ENCODE measurements at regions not wholly inside any gene's neighbourhood (a gene's known extent, or its start where the extent isn't known, plus 50 kb on each side); places are given as distances from the start of the nearest gene placed in this dataset.

DNA sequence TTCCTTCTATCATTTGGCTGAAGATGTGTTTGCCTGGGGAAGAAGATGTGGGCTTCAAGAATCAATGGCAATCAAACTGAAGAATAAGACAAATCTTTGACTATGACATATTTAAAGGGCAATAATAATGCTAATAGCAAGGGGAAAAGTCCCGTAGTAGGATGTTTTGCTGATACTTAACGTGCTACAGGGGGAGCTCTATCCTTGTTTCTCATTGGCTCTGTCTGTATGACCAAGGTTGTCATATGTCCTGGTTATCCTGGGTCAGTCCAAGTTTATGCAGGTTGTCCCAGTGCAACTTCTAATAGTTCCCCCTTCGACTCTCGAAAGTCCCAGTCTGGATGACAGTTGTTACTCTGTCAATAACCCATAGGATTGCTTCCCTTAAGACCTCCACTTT, 321.3 kb downstream of the DHX35 start:
- H3K9me3 ChIP-seq (ENCODE audit: control insufficient read depth, insufficient read depth, low read length): no peaks in the 10 kb centered on the region
- H3K27me3 ChIP-seq (ENCODE audit: control insufficient read depth, insufficient read depth, low read length): no peaks in the 10 kb centered on the region
- DNase-seq (ENCODE audit: low read depth, low spot score): no peak
- ChIA-PET POLR2A (no interaction called here), CTCF (no interaction called here)
- no peak overlapping the region for H3K4me3 ChIP-seq (ENCODE audit: low read depth, low read length)
- no peak overlapping the region for H3K27ac ChIP-seq (ENCODE audit: low read depth, low read length)
- TF ChIP-seq, protein P1, sequence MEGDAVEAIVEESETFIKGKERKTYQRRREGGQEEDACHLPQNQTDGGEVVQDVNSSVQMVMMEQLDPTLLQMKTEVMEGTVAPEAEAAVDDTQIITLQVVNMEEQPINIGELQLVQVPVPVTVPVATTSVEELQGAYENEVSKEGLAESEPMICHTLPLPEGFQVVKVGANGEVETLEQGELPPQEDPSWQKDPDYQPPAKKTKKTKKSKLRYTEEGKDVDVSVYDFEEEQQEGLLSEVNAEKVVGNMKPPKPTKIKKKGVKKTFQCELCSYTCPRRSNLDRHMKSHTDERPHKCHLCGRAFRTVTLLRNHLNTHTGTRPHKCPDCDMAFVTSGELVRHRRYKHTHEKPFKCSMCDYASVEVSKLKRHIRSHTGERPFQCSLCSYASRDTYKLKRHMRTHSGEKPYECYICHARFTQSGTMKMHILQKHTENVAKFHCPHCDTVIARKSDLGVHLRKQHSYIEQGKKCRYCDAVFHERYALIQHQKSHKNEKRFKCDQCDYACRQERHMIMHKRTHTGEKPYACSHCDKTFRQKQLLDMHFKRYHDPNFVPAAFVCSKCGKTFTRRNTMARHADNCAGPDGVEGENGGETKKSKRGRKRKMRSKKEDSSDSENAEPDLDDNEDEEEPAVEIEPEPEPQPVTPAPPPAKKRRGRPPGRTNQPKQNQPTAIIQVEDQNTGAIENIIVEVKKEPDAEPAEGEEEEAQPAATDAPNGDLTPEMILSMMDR (IDR thresholded peaks at IDR 0.05; ENCODE audit: low read depth, low read length): no peak

DNA sequence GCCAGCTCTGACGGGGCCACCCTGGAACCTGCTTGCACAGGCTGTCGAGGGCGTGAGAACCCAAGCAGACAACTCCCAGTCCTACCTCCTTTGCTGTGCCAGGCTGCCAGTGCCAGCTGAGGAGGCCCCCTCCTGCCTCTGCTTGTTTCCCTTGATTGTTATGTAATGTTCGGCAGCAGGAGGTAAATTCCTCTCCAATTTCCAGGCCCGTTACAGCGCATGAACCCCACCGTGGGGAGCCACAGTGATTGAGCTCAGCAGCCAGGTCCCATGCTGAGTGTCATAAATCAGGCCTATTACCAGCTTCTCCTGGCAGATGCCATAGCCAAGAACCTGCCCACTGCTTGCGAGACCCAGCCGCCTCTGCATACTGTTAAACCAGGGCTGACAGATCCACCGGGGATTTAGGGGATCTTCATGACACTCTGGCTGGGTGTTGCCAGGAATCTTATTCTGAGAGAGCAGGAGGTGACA, 320.5 kb downstream of the DHX35 start:
- CTCF ChIA-PET: no interaction called here
- TF ChIP-seq, protein P1 (IDR thresholded peaks at IDR 0.05; ENCODE audit: low read depth, low read length): no peak

DNA sequence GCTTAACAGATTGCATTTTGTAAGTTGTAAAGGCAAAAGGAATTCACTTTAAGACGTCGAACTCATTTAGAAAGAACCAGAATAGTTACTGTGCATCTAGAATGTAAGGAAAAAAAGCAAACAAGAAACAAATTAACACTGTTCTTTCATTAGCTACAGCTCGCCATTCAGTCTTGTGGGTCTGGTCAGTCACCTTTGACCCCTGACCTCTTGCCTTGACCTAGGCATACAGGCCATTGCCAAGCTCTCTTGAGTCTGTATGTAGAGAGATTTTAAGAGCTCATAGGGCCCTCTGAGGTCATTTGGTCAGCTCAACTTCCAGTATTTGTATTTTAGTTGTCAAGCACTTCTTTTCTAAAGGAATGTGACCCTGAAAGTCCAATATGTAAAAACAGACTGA, 318.7 kb downstream of the DHX35 start:
- H3K27ac ChIP-seq (ENCODE audit: low read depth, low read length): no peak overlapping the region
- H3K9me3 ChIP-seq (ENCODE audit: control insufficient read depth, insufficient read depth, low read length): no peaks in the 10 kb centered on the region
- no peak overlapping the region for H3K4me3 ChIP-seq (ENCODE audit: low read depth, low read length)
- ChIA-PET CTCF (interaction anchor here (0.8 kb wide), 1 partner anchor 12 kb away, joined by 3 read pairs; no protein-coding TSS in a partner anchor), POLR2A (no interaction called here)
- DNase-seq (ENCODE audit: low read depth, low spot score): no peak
- no peaks in the 10 kb centered on the region for H3K27me3 ChIP-seq (ENCODE audit: control insufficient read depth, insufficient read depth, low read length)
- TF ChIP-seq, protein P1 (IDR thresholded peaks at IDR 0.05; ENCODE audit: low read depth, low read length): no peak

More for the DNA sequence above, 320.5 kb downstream of the DHX35 start:
- H3K9me3 ChIP-seq (ENCODE audit: control insufficient read depth, insufficient read depth, low read length): no peaks in the 10 kb centered on the region
- no peak for DNase-seq (ENCODE audit: low read depth, low spot score)
- H3K27ac ChIP-seq (ENCODE audit: low read depth, low read length): no peak overlapping the region
- POLR2A ChIA-PET: no interaction called here
- no peaks in the 10 kb centered on the region for H3K27me3 ChIP-seq (ENCODE audit: control insufficient read depth, insufficient read depth, low read length)
- no peak overlapping the region for H3K4me3 ChIP-seq (ENCODE audit: low read depth, low read length)

DNA sequence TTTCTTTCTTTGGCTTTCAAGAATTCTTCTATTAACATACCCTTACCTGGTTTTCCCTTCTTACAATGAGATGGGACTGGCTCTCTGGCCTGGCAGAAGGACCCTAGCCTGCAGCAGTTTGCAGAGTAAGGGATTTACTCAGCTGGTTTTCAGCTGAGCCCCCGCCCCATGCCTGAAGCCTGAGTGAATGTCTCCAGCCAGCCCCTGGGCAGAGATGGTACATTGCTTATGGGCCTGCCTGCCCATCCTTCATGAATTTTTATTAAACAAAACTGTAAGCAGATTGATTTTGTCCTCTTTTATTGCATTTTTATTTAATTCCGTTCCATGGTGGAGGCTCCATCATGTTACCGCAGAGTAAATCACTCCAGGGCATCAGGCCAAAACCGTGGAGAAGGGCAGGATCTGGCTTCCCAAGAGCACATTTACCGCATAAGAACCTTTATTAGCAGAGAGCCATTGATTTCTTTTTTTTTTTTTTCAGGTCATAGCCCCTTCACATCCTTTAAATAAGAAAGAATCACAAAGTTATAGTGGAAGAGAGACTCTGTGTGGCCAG, 316.2 kb downstream of the DHX35 start:
- H3K9me3 ChIP-seq (ENCODE audit: control insufficient read depth, insufficient read depth, low read length): no peaks in the 10 kb centered on the region; the same call in 1 of the 2 replicates
- TF ChIP-seq, protein P1 (IDR thresholded peaks at IDR 0.05; ENCODE audit: low read depth, low read length): no peak
- no peak overlapping the region for H3K27ac ChIP-seq (ENCODE audit: low read depth, low read length)
- H3K4me3 ChIP-seq (ENCODE audit: low read depth, low read length): no peak overlapping the region
- ChIA-PET POLR2A (no interaction called here), CTCF (interaction anchor here (1.0 to 1.6 kb wide), 2 partner anchors 9 to 14 kb away, joined by 4 to 5 read pairs; no protein-coding TSS in a partner anchor)
- DNase-seq (ENCODE audit: low read depth, low spot score): no peak
- no peaks in the 10 kb centered on the region for H3K27me3 ChIP-seq (ENCODE audit: control insufficient read depth, insufficient read depth, low read length)

DNA sequence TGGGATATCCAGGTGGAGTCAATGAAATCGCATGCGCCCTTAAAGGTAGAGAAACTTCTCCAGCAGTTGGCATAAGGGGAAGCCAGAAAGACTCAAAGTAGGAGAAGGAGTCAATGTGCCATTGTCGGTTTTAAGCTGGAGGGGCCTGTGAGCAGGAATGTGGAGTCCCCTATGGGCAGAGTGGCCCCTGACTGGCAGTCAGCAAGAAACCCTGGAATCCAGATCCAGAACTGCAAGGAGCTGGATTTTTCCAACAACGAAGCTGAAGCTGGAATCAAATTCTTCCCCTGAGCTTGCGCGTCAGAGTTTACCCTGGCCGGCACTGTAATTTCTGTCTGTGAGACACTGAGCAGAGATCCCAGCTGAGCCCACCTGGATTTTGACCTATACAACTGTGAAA, 315.0 kb downstream of the DHX35 start:
- no peaks in the 10 kb centered on the region; the same call in 1 of the 2 replicates for H3K9me3 ChIP-seq (ENCODE audit: control insufficient read depth, insufficient read depth, low read length)
- no peak overlapping the region for H3K4me3 ChIP-seq (ENCODE audit: low read depth, low read length)
- H3K27me3 ChIP-seq (ENCODE audit: control insufficient read depth, insufficient read depth, low read length): no peaks in the 10 kb centered on the region
- TF ChIP-seq, protein P1 (IDR thresholded peaks at IDR 0.05; ENCODE audit: low read depth, low read length): no peak
- no peak for DNase-seq (ENCODE audit: low read depth, low spot score)
- H3K27ac ChIP-seq (ENCODE audit: low read depth, low read length): no peak overlapping the region
- ChIA-PET CTCF (interaction anchor here (1.0 kb wide), 1 partner anchor 12 kb away, joined by 4 read pairs; no protein-coding TSS in a partner anchor), POLR2A (no interaction called here)

Measured in AG04450 (cell line).